Caco-2 (cell line): ENCODE measurements at regions not wholly inside any gene's neighbourhood (a gene's known extent, or its start where the extent isn't known, plus 50 kb on each side); places are given as distances from the start of the nearest gene placed in this dataset.

ENCODE experiments used
- BruUV-seq: library from RNA; stranded (reverse); fragments of 400-500 nt; replicated peaks from 2 replicates; lab custom pipeline; 2021; lab: Mats Ljungman, UMichigan
- CTCF ChIA-PET: fragments of 300-600 bp; sonication (Branson Sonifier 250); formaldehyde crosslinking; loops from one replicate; lab custom pipeline; 2022; ENCODE audit warnings: antibody characterized with exemption; lab: Charles Lee
- POLR2A ChIA-PET: fragments of 300-600 bp; sonication (Branson Sonifier 250); formaldehyde crosslinking; loops from one replicate; lab custom pipeline; 2022; ENCODE audit warnings: antibody characterized with exemption; lab: Charles Lee
- DNase-seq, 2 experiments: peaks; one replicate each; pipeline versions ENCODE4 v3.0.0 to v3.0.0-alpha.2; 2020 to 2022
- H3K27me3 ChIP-seq: replicated peaks from 2 replicates; pipeline ENCODE4 v1.6.0; 2011; ENCODE audit warnings: low read length; ENCODE audit not compliant: control insufficient read depth, insufficient read depth
- H3K36me3 ChIP-seq: 2 replicates; pipeline ENCODE4 v1.5.1; 2011; ENCODE audit warnings: low read length; ENCODE audit not compliant: control insufficient read depth, insufficient read depth
- H3K4me1 ChIP-seq: fragments of 250-450 bp; sonication (Bioruptor Pico); 2 replicates; pipeline ENCODE4 v1.5.1; 2020; ENCODE audit warnings: mild to moderate bottlenecking
- H3K4me3 ChIP-seq: 2 replicates; pipeline ENCODE4 v1.5.1; 2011; ENCODE audit warnings: low read depth, mild to moderate bottlenecking, control low read depth, low read length
- H3K9me3 ChIP-seq: fragments of 250-450 bp; sonication (Bioruptor Pico); 2 replicates; pipeline ENCODE4 v1.5.1; 2020; ENCODE audit warnings: mild to moderate bottlenecking, moderate library complexity
- H3K27ac Mint-ChIP-seq: one replicate; pipeline ENCODE4 v1.8.0; 2022; ENCODE audit warnings: mixed read lengths; ENCODE audit not compliant: unreplicated experiment
- H3K27me3 Mint-ChIP-seq: one replicate; pipeline ENCODE4 v1.8.0; 2022; ENCODE audit warnings: mixed read lengths; ENCODE audit not compliant: insufficient read depth, unreplicated experiment
- H3K36me3 Mint-ChIP-seq: one replicate; pipeline ENCODE4 v1.8.0; 2022; ENCODE audit warnings: mild to moderate bottlenecking, mixed read lengths; ENCODE audit not compliant: insufficient read depth, unreplicated experiment
- H3K4me1 Mint-ChIP-seq: one replicate; pipeline ENCODE4 v1.8.0; 2022; ENCODE audit warnings: low read depth, mixed read lengths; ENCODE audit not compliant: unreplicated experiment
- H3K4me3 Mint-ChIP-seq: one replicate; pipeline ENCODE4 v1.8.0; 2022; ENCODE audit warnings: mild to moderate bottlenecking, moderate library complexity, mixed read lengths; ENCODE audit not compliant: unreplicated experiment
- H3K9me3 Mint-ChIP-seq: one replicate; pipeline ENCODE4 v1.8.0; 2022; ENCODE audit warnings: mixed read lengths; ENCODE audit not compliant: unreplicated experiment
- CTCF ChIP-seq, 2 experiments: fragments of 200-600 bp in 1 of 2; IDR thresholded peaks; 1 replicate in 1 of 2; 2 replicates in 1 of 2; pipeline versions ENCODE4 v1.5.1 to v1.8.0; 2011 to 2022; ENCODE audit warnings: antibody characterized with exemption in 1 of 2, control low read depth in 1 of 2, inconsistent platforms in 1 of 2, low read depth in 1 of 2, low read length in 1 of 2, mild to moderate bottlenecking in 1 of 2, moderate library complexity in 1 of 2; ENCODE audit not compliant: insufficient read depth in 1 of 2, severe bottlenecking in 1 of 2, unreplicated experiment in 1 of 2
- intact Hi-C: fragments of 100-400 bp; cut with micrococcal nuclease; formaldehyde crosslinking; loops from one replicate; pipeline ENCODE4 v1.10.0; 2022; ENCODE audit not compliant: unreplicated experiment

GRCh38 chr6:51302431-51302830 lies 483.8 kb downstream of the TFAP2B start:
- Histone ChIP-seq H3K36me3 (no peaks in the 10 kb centered on the region), H3K4me3 (no peak overlapping the region), H3K27me3 (no peaks in the 10 kb centered on the region), H3K9me3 (no peaks in the 10 kb centered on the region), H3K4me1 (no peaks in the 10 kb centered on the region)
- H3K27ac Mint-ChIP-seq = no peak overlapping the region
- no peak for TF ChIP-seq CTCF (IDR thresholded peaks at IDR 0.05; ENCODE audit: insufficient read depth in 1 of 2, low read depth in 1 of 2, low read length in 1 of 2, severe bottlenecking in 1 of 2, unreplicated experiment in 1 of 2)
- no peaks in the 10 kb centered on the region for H3K4me1 Mint-ChIP-seq
- intact Hi-C loops = no loop called here
- no peaks in the 10 kb centered on the region for H3K9me3 Mint-ChIP-seq
- peaks cover 2% of the 10 kb centered on the region for H3K27me3 Mint-ChIP-seq
- ChIA-PET CTCF (no interaction called here), POLR2A (no interaction called here)
- no TSS peak for BruUV-seq
- DNase-seq = no peak
- no peak overlapping the region for H3K4me3 Mint-ChIP-seq
- no peaks in the 10 kb centered on the region for H3K36me3 Mint-ChIP-seq

- intact Hi-C loops = no loop called here
- no TSS peak for BruUV-seq
- Mint-ChIP-seq H3K27me3 (peaks cover 2% of the 10 kb centered on the region), H3K4me3 (no peak overlapping the region), H3K9me3 (no peaks in the 10 kb centered on the region), H3K36me3 (no peaks in the 10 kb centered on the region), H3K27ac (no peak overlapping the region), H3K4me1 (no peaks in the 10 kb centered on the region)
- ChIA-PET CTCF (no interaction called here), POLR2A (no interaction called here)
- no peak overlapping the region for H3K4me3 ChIP-seq
- H3K27me3 ChIP-seq = no peaks in the 10 kb centered on the region
- no peaks in the 10 kb centered on the region for H3K4me1 ChIP-seq
- no peaks in the 10 kb centered on the region for H3K36me3 ChIP-seq
- H3K9me3 ChIP-seq = no peaks in the 10 kb centered on the region
- no peak for DNase-seq
- TF ChIP-seq CTCF (IDR thresholded peaks at IDR 0.05; ENCODE audit: insufficient read depth in 1 of 2, low read depth in 1 of 2, low read length in 1 of 2, severe bottlenecking in 1 of 2, unreplicated experiment in 1 of 2) = no peak
These were observed 484.7 kb downstream of the TFAP2B start for GRCh38 chr6:51303338-51303737.

GRCh38 chr6:51314965-51315364 lies 496.3 kb downstream of the TFAP2B start:
- CTCF ChIA-PET = no interaction called here
- no TSS peak for BruUV-seq

More at GRCh38 chr6:51314965-51315364, 496.3 kb downstream of the TFAP2B start:
- Histone ChIP-seq H3K4me1 (no peaks in the 10 kb centered on the region), H3K27me3 (no peaks in the 10 kb centered on the region), H3K4me3 (no peak overlapping the region), H3K9me3 (no peaks in the 10 kb centered on the region), H3K36me3 (no peaks in the 10 kb centered on the region)
- H3K9me3 Mint-ChIP-seq = no peaks in the 10 kb centered on the region
- no peaks in the 10 kb centered on the region for H3K4me1 Mint-ChIP-seq
- intact Hi-C loops = no loop called here
- no peak for TF ChIP-seq CTCF (IDR thresholded peaks at IDR 0.05; ENCODE audit: insufficient read depth in 1 of 2, low read depth in 1 of 2, low read length in 1 of 2, severe bottlenecking in 1 of 2, unreplicated experiment in 1 of 2)
- H3K36me3 Mint-ChIP-seq = no peaks in the 10 kb centered on the region
- H3K27me3 Mint-ChIP-seq = no peaks in the 10 kb centered on the region
- DNase-seq = no peak
- H3K27ac Mint-ChIP-seq = no peak overlapping the region
- POLR2A ChIA-PET = no interaction called here
- no peak overlapping the region for H3K4me3 Mint-ChIP-seq
